Esophagus mucosa (tissue), 1 donor: ENCODE measurements at regions not wholly inside any gene's neighbourhood (a gene's known extent, or its start where the extent isn't known, plus 50 kb on each side); places are given as distances from the start of the nearest gene placed in this dataset.
"Not testable (repeated sequence)": the region's sequence is repeated elsewhere in the genome, so short reads cannot be mapped to it uniquely, and the experiment has no call there.

Source experiments
- ATAC-seq: fragments of 200-7000 bp; cut with Tn5 transposase; one replicate; pipeline ENCODE4 v1.9.1; 2020
- donor health status: DM: yes; HTN: yes; CAD: no.

- ATAC-seq = no peak
These were observed 152.4 kb downstream of the ABCC12 start for GRCh38 chr16:48003206-48003907.

GRCh38 chr16:48001324-48001895, 154.4 kb downstream of the ABCC12 start:
- no peak for ATAC-seq

GRCh38 chr16:48000622-48001021, 155.2 kb downstream of the ABCC12 start:
- no peak for ATAC-seq

- ATAC-seq = no peak
These were observed 156.2 kb downstream of the ABCC12 start for GRCh38 chr16:47999595-47999994.

GRCh38 chr16:47995354-47995753, 160.4 kb downstream of the ABCC12 start:
- no peak for ATAC-seq

- ATAC-seq = no peak
These were observed 164.3 kb downstream of the ABCC12 start for GRCh38 chr16:47991491-47991890.

GRCh38 chr16:47990676-47991075, 165.1 kb downstream of the ABCC12 start:
- no peak for ATAC-seq

GRCh38 chr16:47987136-47987535, 168.7 kb downstream of the ABCC12 start:
- ATAC-seq = no peak

- ATAC-seq = no peak
These were observed 169.8 kb downstream of the ABCC12 start for GRCh38 chr16:47986031-47986430.

GRCh38 chr16:47984669-47985068, 171.1 kb downstream of the ABCC12 start:
- no peak for ATAC-seq

GRCh38 chr16:47983999-47984580, 171.7 kb downstream of the ABCC12 start:
- ATAC-seq = no peak

GRCh38 chr16:47980212-47980611, 175.6 kb downstream of the ABCC12 start:
- no peak for ATAC-seq

GRCh38 chr16:47979616-47980182, 176.1 kb downstream of the ABCC12 start:
- ATAC-seq = no peak

GRCh38 chr16:47979164-47979520, 176.7 kb downstream of the ABCC12 start:
- no peak for ATAC-seq

GRCh38 chr16:47978491-47979163, 177.2 kb downstream of the ABCC12 start:
- ATAC-seq = no peak

- ATAC-seq = no peak
These were observed 178.0 kb downstream of the ABCC12 start for GRCh38 chr16:47977802-47978201.

- no peak for ATAC-seq
These were observed 179.1 kb downstream of the ABCC12 start for GRCh38 chr16:47976636-47977210.

GRCh38 chr16:47974971-47975370, 180.8 kb downstream of the ABCC12 start:
- not testable (repeated sequence) for ATAC-seq

- no peak for ATAC-seq
These were observed 182.2 kb downstream of the ABCC12 start for GRCh38 chr16:47973552-47973951.

GRCh38 chr16:47972246-47972985, 183.4 kb downstream of the ABCC12 start:
- no peak for ATAC-seq

- ATAC-seq = no peak
These were observed 184.6 kb downstream of the ABCC12 start for GRCh38 chr16:47971225-47971624.

GRCh38 chr16:47970291-47970931, 185.4 kb downstream of the ABCC12 start:
- ATAC-seq = no peak
